ENCODE measurements at regions not wholly inside any gene's neighbourhood (a gene's known extent, or its start where the extent isn't known, plus 50 kb on each side); places are given as distances from the start of the nearest gene placed in this dataset.

DNA sequence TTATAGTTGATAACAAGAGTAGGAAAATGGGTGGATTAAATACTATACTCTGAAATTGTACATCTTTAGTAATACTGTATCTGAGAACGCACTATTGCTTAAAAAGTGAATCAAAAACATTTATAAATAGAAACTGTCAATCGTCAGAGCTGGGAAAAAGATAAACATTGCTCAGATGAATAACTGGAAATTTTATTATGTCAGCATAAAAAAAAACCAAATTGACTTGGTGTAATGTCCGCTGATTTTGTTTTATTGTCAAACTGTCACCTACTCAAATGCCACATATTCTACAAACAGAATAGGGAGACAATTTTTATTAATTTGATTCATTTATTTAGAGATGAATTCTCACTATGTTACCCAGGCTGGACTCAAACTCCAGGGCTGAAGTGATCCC, 109.3 kb upstream of the TMTC1 start:
- Histone ChIP-seq H2BK20ac (ENCODE audit: low read depth, low read length) (no peak overlapping the region), H3K4me1 (ENCODE audit: control insufficient read depth, insufficient read depth, low read length) (no peaks in the 10 kb centered on the region), H4K5ac (ENCODE audit: low read depth, low read length) (no peak overlapping the region), H3K27me3 (ENCODE audit: control insufficient read depth, insufficient read depth, low read length) (peaks cover 6% of the 10 kb centered on the region; the same call in 1 of the 2 replicates), H3K18ac (ENCODE audit: low read depth, low read length) (no peak overlapping the region), H3K4me3 (ENCODE audit: insufficient read depth, low read depth, low read length) (no peak overlapping the region), H4K20me1 (ENCODE audit: insufficient read depth, low read length) (no peaks in the 10 kb centered on the region), H2AK5ac (ENCODE audit: low read depth, low read length) (no peak overlapping the region), H3K4ac (ENCODE audit: low read depth, low read length) (no peak overlapping the region), H3K23ac (ENCODE audit: low read depth, low read length) (no peak overlapping the region), H2BK120ac (ENCODE audit: low read depth, low read length) (no peak overlapping the region), H2AFZ (replicated peaks; ENCODE audit: low read length, poor library complexity) (no peak overlapping the region), H2BK5ac (ENCODE audit: low read depth, low read length, poor library complexity, severe bottlenecking) (no peak overlapping the region), H3K79me1 (ENCODE audit: low read depth in 1 of 2, low read length in 2 of 2) (no peaks in the 10 kb centered on the region), H3K9me3 (ENCODE audit: control insufficient read depth, insufficient read depth, low read length) (no peaks in the 10 kb centered on the region), H3K9ac (ENCODE audit: low read depth, low read length) (no peak overlapping the region), H2AK9ac (replicated peaks; ENCODE audit: low read depth, low read length, poor library complexity) (no peak overlapping the region), H4K8ac (ENCODE audit: low read depth in 2 of 2, low read length in 2 of 2) (no peak overlapping the region), H3K14ac (replicated peaks; ENCODE audit: low read depth, low read length) (no peak overlapping the region), H4K91ac (ENCODE audit: insufficient read depth, low read depth, low read length) (no peak overlapping the region), H3K56ac (ENCODE audit: extremely low read depth, insufficient read depth, low read length) (no peak overlapping the region), H3K27ac (ENCODE audit: insufficient read depth, low read length) (no peak overlapping the region), H2BK15ac (ENCODE audit: low read depth, low read length) (no peak overlapping the region), H3K4me2 (ENCODE audit: low read depth, low read length) (no peak overlapping the region), H3K36me3 (ENCODE audit: control insufficient read depth, insufficient read depth, low read length) (no peaks in the 10 kb centered on the region), H3K9me1 (ENCODE audit: insufficient read depth, low read length) (no peaks in the 10 kb centered on the region)
- no CpG with 5 or more reads among the region's 3 CpGs for WGBS, 2 experiments (ENCODE audit: extremely low coverage in 2 of 2, insufficient read length in 1 of 2)
- TF ChIP-seq NFE2L2 (IDR thresholded peaks at IDR 0.05; ENCODE audit: low read depth, low read length) (no peak), MAFK (IDR thresholded peaks at IDR 0.05; ENCODE audit: low read depth, low read length) (peak; percentile 63)
- intact Hi-C loops (cut with micrococcal nuclease) = no loop called here
- ChIA-PET POLR2A (ENCODE audit: unreplicated experiment) (no interaction called here), CTCF (interaction anchor here (0.5 kb wide), 1 partner anchor 850 kb away, joined by 5 read pairs; no protein-coding TSS in a partner anchor)
- dilution Hi-C loops (cut with HindIII; ENCODE audit: low sequenced_read_pairs, unreplicated experiment) = no loop called here
- DNase-seq (no peak), ATAC-seq (ENCODE audit: low read depth) (no peak)
- in situ Hi-C loops (cut with MboI; ENCODE audit: low sequenced_read_pairs) = no loop called here
- BruUV-seq (replicated peaks) = no TSS peak
